ENCODE measurements at regions not wholly inside any gene's neighbourhood (a gene's known extent, or its start where the extent isn't known, plus 50 kb on each side); places are given as distances from the start of the nearest gene placed in this dataset.

DNA sequence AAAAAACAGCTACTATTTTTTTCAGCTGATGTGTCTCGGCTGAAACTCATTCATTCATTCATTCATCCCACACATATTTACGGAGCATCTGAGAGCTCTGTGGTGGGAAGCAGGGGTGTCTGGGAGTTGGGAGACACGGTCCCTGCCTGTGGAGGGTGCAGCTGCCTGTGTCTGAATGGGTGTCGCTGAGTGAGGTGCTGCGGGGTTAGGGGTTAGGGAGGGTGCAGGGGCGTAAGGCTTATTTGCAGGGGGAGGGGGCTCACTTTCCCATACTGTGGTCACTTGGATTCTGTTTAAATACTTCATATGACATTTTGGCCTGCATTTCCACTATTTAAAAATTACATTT is 89.4 kb upstream of the ASB18 start:
- TF ChIP-seq TCF7L2 (IDR thresholded peaks at IDR 0.05; ENCODE audit: borderline replicate concordance, extremely low read depth, insufficient read depth, insufficient read length) = no peak
- TF ChIP-seq, protein P1, sequence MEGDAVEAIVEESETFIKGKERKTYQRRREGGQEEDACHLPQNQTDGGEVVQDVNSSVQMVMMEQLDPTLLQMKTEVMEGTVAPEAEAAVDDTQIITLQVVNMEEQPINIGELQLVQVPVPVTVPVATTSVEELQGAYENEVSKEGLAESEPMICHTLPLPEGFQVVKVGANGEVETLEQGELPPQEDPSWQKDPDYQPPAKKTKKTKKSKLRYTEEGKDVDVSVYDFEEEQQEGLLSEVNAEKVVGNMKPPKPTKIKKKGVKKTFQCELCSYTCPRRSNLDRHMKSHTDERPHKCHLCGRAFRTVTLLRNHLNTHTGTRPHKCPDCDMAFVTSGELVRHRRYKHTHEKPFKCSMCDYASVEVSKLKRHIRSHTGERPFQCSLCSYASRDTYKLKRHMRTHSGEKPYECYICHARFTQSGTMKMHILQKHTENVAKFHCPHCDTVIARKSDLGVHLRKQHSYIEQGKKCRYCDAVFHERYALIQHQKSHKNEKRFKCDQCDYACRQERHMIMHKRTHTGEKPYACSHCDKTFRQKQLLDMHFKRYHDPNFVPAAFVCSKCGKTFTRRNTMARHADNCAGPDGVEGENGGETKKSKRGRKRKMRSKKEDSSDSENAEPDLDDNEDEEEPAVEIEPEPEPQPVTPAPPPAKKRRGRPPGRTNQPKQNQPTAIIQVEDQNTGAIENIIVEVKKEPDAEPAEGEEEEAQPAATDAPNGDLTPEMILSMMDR (IDR thresholded peaks at IDR 0.05 in 2 of 3, conservative IDR thresholded peaks at IDR 0.05 in 1 of 3; ENCODE audit: borderline replicate concordance in 1 of 3, insufficient read depth in 1 of 3, low read depth in 2 of 3, low read length in 2 of 3) = no peak
- TF ChIP-seq, protein P2, sequence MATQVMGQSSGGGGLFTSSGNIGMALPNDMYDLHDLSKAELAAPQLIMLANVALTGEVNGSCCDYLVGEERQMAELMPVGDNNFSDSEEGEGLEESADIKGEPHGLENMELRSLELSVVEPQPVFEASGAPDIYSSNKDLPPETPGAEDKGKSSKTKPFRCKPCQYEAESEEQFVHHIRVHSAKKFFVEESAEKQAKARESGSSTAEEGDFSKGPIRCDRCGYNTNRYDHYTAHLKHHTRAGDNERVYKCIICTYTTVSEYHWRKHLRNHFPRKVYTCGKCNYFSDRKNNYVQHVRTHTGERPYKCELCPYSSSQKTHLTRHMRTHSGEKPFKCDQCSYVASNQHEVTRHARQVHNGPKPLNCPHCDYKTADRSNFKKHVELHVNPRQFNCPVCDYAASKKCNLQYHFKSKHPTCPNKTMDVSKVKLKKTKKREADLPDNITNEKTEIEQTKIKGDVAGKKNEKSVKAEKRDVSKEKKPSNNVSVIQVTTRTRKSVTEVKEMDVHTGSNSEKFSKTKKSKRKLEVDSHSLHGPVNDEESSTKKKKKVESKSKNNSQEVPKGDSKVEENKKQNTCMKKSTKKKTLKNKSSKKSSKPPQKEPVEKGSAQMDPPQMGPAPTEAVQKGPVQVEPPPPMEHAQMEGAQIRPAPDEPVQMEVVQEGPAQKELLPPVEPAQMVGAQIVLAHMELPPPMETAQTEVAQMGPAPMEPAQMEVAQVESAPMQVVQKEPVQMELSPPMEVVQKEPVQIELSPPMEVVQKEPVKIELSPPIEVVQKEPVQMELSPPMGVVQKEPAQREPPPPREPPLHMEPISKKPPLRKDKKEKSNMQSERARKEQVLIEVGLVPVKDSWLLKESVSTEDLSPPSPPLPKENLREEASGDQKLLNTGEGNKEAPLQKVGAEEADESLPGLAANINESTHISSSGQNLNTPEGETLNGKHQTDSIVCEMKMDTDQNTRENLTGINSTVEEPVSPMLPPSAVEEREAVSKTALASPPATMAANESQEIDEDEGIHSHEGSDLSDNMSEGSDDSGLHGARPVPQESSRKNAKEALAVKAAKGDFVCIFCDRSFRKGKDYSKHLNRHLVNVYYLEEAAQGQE (IDR thresholded peaks at IDR 0.05; ENCODE audit: low read depth) = no peak
- TF ChIP-seq EGR1 (IDR thresholded peaks at IDR 0.05; ENCODE audit: low read depth) = no peak
- no peak for TF ChIP-seq JUND (IDR thresholded peaks at IDR 0.05)
- no peak for TF ChIP-seq POLR2A (IDR thresholded peaks at IDR 0.05; ENCODE audit: borderline replicate concordance, extremely low read depth, insufficient read depth, insufficient read length)
- no peak for TF ChIP-seq SIN3A (IDR thresholded peaks at IDR 0.05; ENCODE audit: low read depth)
- no peak for TF ChIP-seq SP1 (IDR thresholded peaks at IDR 0.05; ENCODE audit: low read depth)
